GM21528 (cell line): ENCODE measurements at regions not wholly inside any gene's neighbourhood (a gene's known extent, or its start where the extent isn't known, plus 50 kb on each side); places are given as distances from the start of the nearest gene placed in this dataset.
A peak's percentile ranks its signal among the peaks of the same experiment; 100 is the strongest.

Source experiments
- ATAC-seq: cut with Tn5 transposase; IDR thresholded peaks from one replicate; pipeline ENCODE4 v1.9.1; 2021; ENCODE audit warnings: mild to moderate bottlenecking, moderate library complexity; ENCODE audit not compliant: unreplicated experiment, low FRiP score

DNA sequence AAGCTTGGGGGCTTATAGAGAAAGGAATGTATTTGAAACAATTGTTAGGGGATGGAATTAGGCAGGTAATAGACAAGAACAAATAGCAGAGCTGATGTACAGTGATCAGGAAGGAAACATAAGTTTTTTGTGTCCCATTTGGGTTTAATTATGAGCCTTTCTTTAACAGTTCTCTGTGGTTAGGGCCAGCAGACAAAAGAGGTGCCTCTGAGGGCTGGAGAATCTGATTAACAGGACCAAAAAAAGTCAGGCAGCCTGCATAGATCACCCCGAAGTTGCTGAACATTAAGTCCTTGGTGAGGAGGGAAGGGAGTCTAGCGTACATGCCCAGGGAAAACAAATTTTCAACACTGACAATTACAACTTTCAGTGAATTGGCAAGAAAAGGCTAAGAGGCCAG, 88.6 kb upstream of the SPRED1 start:
- ATAC-seq = no peak

DNA sequence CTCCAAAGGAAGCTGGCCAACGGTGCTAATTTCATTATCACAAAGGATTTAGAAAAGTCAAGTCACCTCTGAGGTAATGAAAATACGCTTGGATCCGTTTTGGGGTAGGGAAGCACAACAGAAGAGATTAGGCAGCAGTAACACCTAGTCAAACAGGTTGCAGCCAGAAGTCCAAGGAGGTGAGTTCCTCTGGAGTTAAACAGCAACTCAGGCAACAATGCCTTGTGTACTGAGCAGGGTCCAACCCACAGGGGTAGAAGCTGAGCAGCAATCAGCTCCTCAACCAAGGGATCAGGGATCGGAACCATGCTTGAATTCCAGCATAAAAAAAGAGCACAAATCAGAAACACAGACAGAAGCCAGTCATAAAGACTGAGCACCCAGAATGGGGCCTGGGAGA, 88.1 kb upstream of the SPRED1 start:
- no peak for ATAC-seq

DNA sequence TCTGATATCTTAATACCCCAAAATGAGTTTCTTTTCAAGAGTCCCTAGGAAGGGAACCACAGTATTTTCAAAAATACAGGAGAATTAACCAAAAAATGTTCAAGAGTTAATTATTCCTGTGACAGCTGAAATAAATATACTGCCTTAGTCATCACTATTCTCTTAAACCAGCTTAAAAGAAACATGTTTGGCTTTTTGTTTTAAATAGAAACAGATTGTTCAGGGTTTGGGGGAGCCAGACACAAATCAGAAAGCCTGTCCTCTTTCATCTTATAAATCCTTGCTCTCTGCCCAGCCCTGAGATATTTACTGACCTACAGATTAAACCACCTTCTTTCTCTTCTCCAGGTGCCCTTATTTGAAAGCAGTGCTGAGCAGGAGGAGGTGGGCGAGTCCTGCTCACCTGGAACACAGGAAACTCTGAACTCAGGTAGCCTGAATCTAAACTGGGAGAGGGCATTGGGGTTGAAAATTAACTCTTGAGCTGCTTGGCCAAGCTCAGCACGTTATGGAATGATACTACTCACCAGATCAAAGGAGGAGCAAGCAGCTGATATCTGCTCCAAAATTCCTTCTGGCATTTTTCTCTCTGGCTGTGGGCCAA, 84.1 kb upstream of the SPRED1 start:
- ATAC-seq = no peak

DNA sequence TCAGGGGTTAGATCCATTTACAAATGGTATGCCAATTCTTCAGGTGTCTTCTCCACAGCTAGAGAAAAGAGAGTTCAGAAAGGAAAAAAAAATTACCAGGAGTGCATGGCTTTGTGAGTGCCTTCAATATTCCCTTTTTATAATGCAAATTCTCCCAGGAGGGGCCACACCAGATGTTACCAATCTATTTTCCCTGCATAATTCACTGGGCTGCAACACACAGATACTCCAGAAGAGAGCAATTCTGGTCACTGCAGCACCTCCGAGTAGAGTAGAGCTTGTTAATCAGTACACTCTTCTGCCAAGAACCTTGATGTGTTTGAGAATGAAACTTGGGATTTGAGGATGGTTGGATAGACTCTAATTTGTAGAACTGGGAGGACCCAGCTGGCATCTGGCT, 80.7 kb upstream of the SPRED1 start:
- ATAC-seq = no peak

DNA sequence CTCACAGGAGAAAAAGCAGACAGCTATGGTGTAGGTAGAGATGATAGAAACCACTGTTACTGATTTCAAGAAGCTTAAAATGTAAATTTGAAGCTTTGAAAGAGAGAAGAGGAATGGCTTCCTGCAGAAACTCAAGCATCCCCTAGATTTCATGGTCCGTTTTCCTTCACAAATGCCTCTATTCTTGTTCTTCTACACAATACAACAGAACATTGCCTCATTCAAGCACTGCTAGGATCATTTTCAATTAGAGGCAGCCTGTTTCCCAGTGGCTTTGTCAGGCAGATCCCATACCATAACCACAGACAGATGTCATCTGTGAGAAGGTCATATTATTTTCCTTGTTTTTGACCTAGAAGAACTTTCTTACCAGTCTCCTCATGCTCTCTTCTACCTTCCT, 77.9 kb upstream of the SPRED1 start:
- ATAC-seq = no peak

DNA sequence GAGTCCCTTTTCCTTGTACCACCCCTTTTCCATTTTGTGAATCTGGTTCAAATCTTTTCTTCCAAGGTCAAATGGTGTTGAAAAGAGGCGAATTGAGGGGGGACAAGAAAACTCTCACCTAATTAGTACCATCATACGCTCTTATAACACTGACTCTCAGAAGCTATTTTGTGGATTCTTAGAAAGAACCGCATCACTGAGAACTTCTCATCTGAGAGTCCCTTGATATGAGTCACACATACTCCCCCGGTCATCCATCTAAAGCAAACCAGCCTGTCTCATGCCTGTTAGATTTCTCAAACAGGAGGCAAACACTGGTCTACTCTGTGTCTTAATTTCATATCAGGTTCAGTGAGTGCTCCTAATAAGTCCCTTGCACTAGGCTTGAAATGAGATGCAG, 76.5 kb upstream of the SPRED1 start:
- ATAC-seq = peak; percentile 61

DNA sequence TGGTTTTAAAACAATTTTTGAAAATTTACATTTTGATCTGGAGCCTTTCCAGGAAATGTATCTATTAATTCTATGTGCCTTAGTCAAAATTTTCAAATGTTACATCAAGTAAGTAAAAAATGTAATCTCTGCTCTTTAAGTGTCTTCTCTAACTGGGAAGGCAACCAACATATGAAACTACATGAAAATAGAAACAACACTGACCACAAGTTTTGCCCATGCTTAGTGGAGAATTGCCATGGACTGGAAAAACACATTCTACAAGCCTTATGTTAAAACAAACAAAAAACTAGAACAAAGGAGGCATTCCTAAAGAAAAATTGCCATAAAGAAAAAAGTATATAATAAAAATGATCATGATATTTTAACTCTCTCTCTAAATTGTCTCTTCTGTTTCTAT, 75.9 kb upstream of the SPRED1 start:
- no peak for ATAC-seq

DNA sequence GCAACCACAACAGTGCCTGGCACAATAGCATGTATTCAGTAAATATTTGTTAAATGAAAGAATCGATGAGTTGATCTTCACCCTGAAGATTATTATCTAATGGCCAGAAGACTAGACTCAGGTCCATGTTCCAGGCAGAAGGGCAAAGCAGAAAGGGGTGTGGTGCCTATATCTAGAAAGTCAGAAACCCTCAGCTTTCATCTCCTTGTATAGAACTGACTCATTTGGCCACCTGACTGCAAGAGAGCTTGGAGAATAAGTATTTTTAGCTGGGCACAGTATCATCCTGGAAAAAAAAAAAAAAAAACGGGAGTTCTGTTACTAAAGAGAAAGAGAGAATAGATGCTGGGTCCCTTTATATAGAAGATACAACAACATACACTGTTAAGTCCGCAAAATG, 69.7 kb upstream of the SPRED1 start:
- no peak for ATAC-seq

DNA sequence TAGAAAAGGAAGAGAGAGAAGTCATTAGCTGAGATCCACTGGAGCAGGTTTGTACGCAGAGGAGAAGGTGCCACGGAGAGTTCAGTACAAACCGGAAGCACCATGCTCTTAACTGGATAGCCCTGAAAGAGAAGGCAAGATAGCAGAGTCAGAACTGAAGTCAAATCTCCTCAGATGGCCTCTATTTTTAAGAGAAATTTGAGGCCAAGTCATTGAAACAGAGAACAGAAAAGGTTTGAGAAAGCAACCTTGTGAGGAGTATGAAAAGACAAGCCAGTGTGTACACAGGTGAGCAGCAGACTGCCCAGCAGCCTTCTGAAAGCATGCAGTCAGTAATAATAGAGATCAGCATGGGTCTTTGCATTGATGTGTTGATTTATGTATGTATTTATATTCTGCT, 66.1 kb upstream of the SPRED1 start:
- ATAC-seq = no peak

DNA sequence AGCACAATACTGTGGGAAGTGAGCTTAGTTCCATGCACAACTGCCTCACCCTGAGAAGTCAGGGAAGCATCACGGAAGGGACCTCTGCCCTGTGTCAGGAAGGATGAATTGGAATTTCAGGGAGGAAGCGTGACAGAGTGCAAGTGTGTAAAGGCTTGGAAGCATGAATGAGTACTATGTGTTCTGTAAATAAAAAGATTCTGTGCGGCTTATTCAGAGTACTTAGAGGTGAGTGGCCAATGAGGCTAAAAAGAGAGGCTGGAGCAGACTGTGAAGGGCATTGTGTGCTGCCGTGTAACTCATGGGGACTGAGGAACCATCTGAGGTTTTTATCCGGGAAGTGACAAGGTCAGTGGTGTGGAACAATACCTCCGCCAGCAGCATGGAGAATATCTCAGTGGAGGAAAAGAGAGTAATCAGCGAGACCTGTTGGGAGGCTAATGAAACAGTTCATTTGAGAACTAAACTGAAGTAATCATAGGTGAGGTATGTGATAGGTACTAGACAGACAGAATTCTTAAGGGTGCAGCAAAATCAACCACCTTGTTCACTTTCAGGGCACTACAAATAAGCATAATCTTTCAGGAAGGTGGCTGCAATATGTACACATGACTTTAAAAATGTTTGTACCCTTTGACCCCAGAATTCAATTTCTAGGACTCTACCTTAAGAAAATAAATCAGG, 64.9 kb upstream of the SPRED1 start:
- no peak for ATAC-seq

DNA sequence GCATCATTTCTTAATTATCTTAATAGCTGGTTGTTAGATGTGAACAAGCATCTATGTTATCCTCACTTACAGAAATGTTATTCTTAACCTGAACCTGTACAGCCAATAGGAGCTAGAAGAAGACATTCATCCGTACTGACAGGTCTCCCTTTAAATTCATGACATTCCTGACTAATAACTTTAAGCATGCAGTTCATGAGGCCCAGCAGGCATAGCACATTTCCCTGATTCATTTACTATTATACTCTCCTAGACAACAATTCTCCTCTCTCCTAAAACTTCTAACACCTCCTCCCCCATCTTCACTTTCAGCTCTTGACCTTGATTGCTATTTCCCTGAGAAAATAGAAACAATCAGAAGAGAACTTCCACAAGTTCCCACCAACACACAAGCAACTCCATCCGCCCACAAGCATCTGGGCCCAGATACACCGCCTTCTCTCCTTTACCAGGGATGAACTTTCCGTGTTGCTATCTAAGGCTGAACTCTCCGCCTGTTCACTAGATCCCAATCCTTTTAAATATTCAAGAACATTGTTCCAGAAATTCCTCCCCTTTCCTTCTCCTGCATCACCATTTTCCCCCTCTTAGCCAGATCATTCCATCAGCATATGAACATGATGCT, 62.9 kb upstream of the SPRED1 start:
- ATAC-seq = no peak

DNA sequence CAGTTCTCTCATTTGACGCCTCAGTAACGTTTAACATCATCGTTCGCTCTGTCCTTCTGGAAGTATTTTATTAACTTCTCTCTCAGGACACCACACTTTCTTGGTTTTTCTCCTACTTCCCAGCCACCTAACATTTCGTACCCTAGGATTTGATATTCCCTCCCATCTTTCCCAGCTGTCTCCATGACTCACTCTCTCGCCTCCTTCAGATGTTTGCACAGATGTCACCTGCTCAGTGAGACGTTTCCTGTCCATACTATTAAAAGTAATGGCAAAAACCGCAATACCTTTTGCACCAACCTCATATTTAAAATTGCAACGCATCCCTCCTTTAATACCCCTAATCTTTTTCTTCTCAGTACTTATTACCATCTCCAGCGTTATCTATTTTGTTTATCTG, 62.1 kb upstream of the SPRED1 start:
- ATAC-seq = no peak

DNA sequence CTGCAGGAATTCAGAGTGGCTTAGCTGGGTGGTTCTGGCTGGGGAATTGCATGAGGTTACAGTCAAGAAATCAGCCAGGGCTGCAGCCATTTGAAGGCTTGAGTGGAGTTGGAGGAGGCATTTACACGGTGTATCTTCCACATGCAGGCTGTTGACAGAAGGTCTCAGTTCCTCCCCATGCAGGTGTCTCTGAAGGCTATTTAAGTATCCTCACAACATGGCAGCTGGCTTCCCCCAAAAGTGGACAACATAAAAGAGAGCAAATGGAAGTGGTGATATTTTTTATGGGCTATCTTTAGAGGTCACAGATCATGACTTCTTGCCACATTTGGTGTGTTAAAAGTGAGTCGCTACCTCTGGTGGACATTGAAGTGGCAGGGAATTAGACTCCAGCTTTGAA, 60.1 kb upstream of the SPRED1 start:
- no peak for ATAC-seq

DNA sequence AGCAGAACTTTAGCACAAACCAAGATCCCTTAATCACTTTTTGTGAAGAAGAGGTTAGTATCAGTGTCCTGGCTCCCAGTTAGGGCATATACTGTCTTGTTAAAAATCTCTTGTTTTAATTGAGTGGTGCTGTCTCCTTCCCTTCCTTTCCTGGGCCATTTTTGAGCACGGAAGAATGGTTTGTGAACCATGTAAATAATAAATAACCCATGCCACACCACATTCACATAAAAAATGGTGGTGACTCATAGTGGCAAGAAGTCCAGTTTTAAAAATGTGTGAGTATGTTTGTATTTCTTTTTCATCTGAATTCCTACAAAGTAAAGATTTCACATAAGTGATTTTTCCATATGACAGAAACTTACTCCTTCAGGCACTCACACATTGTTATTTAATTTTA, 59.1 kb upstream of the SPRED1 start:
- no peak for ATAC-seq

DNA sequence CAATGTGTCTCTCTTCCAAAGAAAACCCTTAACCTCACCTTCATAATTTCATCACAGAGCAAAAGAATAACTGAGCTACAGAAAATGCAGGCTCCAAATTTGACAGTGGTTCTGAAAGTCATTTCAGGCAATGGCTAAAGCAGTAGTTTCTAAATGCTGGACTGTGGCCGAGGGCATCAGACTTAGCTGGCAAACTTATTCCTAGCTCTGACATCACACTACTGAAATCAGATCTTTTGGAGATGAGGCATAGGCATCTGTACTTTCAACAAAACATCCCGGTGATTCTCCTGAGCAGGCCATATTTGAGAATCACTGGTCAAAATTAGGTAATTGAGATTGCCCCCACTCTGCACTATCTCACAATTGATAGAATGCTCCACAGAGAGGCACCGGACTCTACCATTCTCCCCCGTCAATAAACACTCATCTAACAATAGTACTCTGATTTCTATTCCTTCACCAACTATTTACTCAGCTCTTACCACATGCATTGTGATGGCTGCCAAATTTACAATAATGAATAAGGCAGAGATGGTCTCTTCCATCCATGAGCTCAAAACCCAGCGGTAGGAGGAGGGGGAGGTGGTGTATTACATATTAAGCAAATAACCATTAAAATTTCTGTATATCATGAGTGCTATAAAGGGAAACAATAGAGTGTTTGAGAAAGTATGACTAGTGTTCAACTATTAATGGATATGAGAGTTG, 57.3 kb upstream of the SPRED1 start:
- no peak for ATAC-seq

DNA sequence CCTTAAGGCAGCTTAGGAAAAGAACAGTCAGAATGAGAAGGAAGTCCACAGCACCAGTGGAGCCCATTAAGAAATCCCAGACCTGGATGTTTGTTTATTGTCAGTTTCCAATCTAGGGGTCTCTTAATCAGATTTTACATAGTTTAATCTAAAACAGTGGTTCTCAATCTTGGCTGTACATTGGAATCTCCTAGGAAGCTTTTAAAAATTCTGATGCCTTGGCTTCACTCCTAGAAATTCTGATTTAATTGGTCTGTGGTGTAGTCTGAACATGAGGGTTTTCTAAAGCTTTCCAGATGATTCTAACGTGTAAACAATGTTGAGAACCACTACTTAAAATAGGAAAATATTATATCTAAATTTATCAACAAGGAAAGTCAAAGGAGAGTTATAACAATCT, 56.6 kb upstream of the SPRED1 start:
- no peak for ATAC-seq

DNA sequence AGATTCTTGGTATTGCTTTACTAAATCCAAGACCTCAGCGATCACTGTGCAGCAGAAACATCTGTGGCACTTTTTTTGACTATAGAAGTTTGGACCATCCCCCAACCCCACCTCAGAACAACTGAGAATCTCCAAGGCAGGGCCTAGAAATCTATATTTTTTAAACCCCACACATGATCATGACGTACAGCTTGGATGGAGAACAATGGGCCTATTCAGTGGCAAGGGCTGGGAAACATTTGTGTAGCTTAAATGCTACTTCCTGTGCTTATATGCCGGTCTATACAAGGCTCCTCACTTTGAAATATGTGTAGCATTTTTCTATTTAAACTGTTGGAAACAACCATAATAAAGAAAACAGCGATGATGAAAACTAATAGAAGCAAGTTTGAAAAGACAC, 55.1 kb upstream of the SPRED1 start:
- ATAC-seq = no peak

DNA sequence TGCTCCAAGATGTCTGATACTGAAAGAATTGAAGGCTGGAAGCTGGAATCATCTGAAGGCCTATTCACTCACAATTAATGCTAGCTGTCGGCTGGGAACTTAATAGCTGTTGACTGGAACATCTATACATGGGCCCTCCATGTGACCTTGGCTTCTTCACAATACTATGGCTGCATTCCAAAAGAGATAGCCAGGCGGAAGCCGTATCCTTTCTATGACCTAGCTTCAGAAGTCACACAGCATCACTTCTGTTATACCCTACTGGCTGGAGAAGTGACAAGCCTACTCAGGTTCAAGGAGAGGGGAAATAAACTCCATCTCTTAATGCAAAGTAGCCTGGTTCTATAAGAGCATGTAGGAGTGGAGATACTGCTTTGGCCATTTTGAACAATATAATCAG, 50.9 kb upstream of the SPRED1 start:
- ATAC-seq = no peak

DNA sequence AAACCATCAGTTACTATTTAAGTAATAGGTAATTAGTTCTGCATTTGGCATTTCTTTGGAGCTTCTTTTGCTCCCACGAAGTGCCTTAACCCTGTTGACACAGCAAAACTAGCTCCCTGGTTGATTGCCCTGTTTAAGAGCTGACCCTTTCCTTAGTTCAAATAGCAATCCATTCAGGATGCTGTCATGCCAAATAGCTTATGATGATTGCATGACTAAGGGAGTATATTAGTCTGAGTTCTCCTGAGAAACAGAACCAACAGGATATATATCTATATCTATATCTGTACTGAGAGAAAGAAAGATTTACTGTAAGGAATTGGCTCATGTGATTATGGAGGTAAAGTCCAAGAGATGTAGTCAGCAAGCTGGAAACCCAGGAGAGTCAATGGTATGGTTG, 50.3 kb upstream of the SPRED1 start:
- no peak for ATAC-seq
